Right lobe of liver (tissue), 6 donors: ENCODE measurements at regions not wholly inside any gene's neighbourhood (a gene's known extent, or its start where the extent isn't known, plus 50 kb on each side); places are given as distances from the start of the nearest gene placed in this dataset.
A peak's percentile ranks its signal among the peaks of the same experiment; 100 is the strongest.

Source experiments
- ATAC-seq, 4 donors: fragments of 200-7000 bp; cut with Tn5 transposase; one replicate each; pipeline ENCODE4 v1.9.1; 2020; ENCODE audit warnings: mild to moderate bottlenecking in 4 of 4, moderate library complexity in 4 of 4
- DNase-seq, 3 donors: peaks; one replicate each; pipeline ENCODE4 v3.0.0-alpha.2; 2020
- H3K27ac ChIP-seq, 3 donors: fragments of 200-600 bp; one replicate each; pipeline ENCODE4 v1.8.0; 2022
- H3K27me3 ChIP-seq, 2 donors: fragments of 200-600 bp; one replicate each; pipeline ENCODE4 v1.8.0; 2022
- H3K36me3 ChIP-seq, 4 donors: fragments of 200-600 bp; sonication (generic) in 1 of 4; one replicate each; pipeline versions ENCODE4 v1.5.1 to v1.8.0; 2017 to 2022; ENCODE audit warnings: control low read depth in 1 of 4
- H3K4me1 ChIP-seq, 4 donors: fragments of 200-600 bp; sonication (generic) in 1 of 4; one replicate each; pipeline versions ENCODE4 v1.5.1 to v1.8.0; 2017 to 2022; ENCODE audit warnings: control low read depth in 1 of 4
- H3K4me3 ChIP-seq, 3 donors: fragments of 200-600 bp; one replicate each; pipeline ENCODE4 v1.8.0; 2022
- H3K9me3 ChIP-seq, 4 donors: fragments of 200-600 bp; sonication (generic) in 1 of 4; one replicate each; pipeline versions ENCODE4 v1.5.1 to v1.8.0; 2017 to 2022; ENCODE audit warnings: control low read depth in 1 of 4
- CTCF ChIP-seq, 4 donors: fragments of 200-600 bp in 3 of 4; fragments of 450-650 bp in 1 of 4; IDR thresholded peaks; one replicate each; pipeline versions ENCODE4 v1.5.1 to v1.8.0; 2016 to 2022; ENCODE audit warnings: antibody characterized with exemption in 4 of 4, mild to moderate bottlenecking in 2 of 4
- POLR2A ChIP-seq: fragments of 450-650 bp; IDR thresholded peaks from one replicate; pipeline ENCODE4 v1.6.1; 2017; ENCODE audit warnings: antibody characterized with exemption, mild to moderate bottlenecking
- WGBS: methylation state at CpG from one replicate; pipeline ENCODE4 v1.1.6; 2018; ENCODE audit warnings: low coverage, low lambda C conversion rate; ENCODE audit not compliant: insufficient coverage; ENCODE audit errors: missing lambda C conversion rate; 5-methylcytosine and 5-hydroxymethylcytosine counted together
- intact Hi-C, 2 donors: fragments of 100-400 bp; cut with DNase I; formaldehyde crosslinking; loops; one replicate each; pipeline versions ENCODE4 v1.11.2 to v1.14.1; 2022
- donor health status: DM: no; HTN: yes; CAD: no.
- donor health status: DM: no; HTN: no; CAD: no.
- donor health status: DM: no; HTN: no; CAD: no.
- donor health status: DM: no; HTN: yes; CAD: no.
- donor health status: DM: no; HTN: yes; CAD: no.

GRCh38 chr5:57900381-57900944, 417.9 kb upstream of the ACTBL2 start:
- H3K27ac ChIP-seq, result no peak overlapping the region
- H3K4me1 ChIP-seq, result no peaks in the 10 kb centered on the region
- H3K36me3 ChIP-seq, result no peaks in the 10 kb centered on the region
- WGBS, result 47% methylated on average over 4 of the region's 4 CpGs
- H3K4me3 ChIP-seq, result no peak overlapping the region
- intact Hi-C loops, result no loop called here
- TF ChIP-seq POLR2A (no peak), CTCF (IDR thresholded peaks at IDR 0.05) (no peak)
- H3K9me3 ChIP-seq, result no peaks in the 10 kb centered on the region
- DNase-seq (no peak), ATAC-seq (no peak)
- no peaks in the 10 kb centered on the region for H3K27me3 ChIP-seq

- H3K4me1 ChIP-seq, result no peaks in the 10 kb centered on the region
- no peaks in the 10 kb centered on the region for H3K36me3 ChIP-seq
- DNase-seq (no peak), ATAC-seq (no peak)
- no peak overlapping the region for H3K27ac ChIP-seq
- intact Hi-C loops, result no loop called here
- no peaks in the 10 kb centered on the region for H3K9me3 ChIP-seq
- no peak overlapping the region for H3K4me3 ChIP-seq
- TF ChIP-seq CTCF (IDR thresholded peaks at IDR 0.05) (no peak), POLR2A (no peak)
- H3K27me3 ChIP-seq, result no peaks in the 10 kb centered on the region
Measured at GRCh38 chr5:57896576-57896975, 414.0 kb upstream of the ACTBL2 start.

GRCh38 chr5:57895766-57896165, 413.2 kb upstream of the ACTBL2 start:
- Histone ChIP-seq H3K27ac (no peak overlapping the region), H3K4me1 (no peaks in the 10 kb centered on the region), H3K9me3 (no peaks in the 10 kb centered on the region), H3K36me3 (no peaks in the 10 kb centered on the region), H3K4me3 (no peak overlapping the region), H3K27me3 (no peaks in the 10 kb centered on the region)
- DNase-seq, result no peak
- TF ChIP-seq POLR2A (no peak), CTCF (IDR thresholded peaks at IDR 0.05) (no peak)
- no peak for ATAC-seq
- intact Hi-C loops, result no loop called here
- WGBS, result 67% methylated on average over 1 of the region's 1 CpG

GRCh38 chr5:57893926-57894325, 411.3 kb upstream of the ACTBL2 start:
- Histone ChIP-seq H3K4me3 (no peak overlapping the region), H3K27ac (no peak overlapping the region), H3K27me3 (no peaks in the 10 kb centered on the region), H3K4me1 (no peaks in the 10 kb centered on the region), H3K36me3 (no peaks in the 10 kb centered on the region), H3K9me3 (no peaks in the 10 kb centered on the region)
- no peak for DNase-seq
- intact Hi-C loops, result no loop called here
- ATAC-seq, result no peak
- TF ChIP-seq POLR2A (no peak), CTCF (IDR thresholded peaks at IDR 0.05) (no peak)
- WGBS, result 80% methylated on average over 1 of the region's 1 CpG

- Histone ChIP-seq H3K27ac (no peak overlapping the region), H3K4me3 (no peak overlapping the region), H3K36me3 (no peaks in the 10 kb centered on the region), H3K9me3 (no peaks in the 10 kb centered on the region), H3K4me1 (no peaks in the 10 kb centered on the region), H3K27me3 (no peaks in the 10 kb centered on the region)
- ATAC-seq (peak; percentile 29 to 65 (median 42)), DNase-seq (no peak)
- TF ChIP-seq POLR2A (no peak), CTCF (IDR thresholded peaks at IDR 0.05) (no peak)
- intact Hi-C loops, result no loop called here
- WGBS, result 65% methylated on average over 1 of the region's 1 CpG
Measured at GRCh38 chr5:57891443-57891842, 408.8 kb upstream of the ACTBL2 start.
